HG02885 (cell line): ENCODE measurements at regions not wholly inside any gene's neighbourhood (a gene's known extent, or its start where the extent isn't known, plus 50 kb on each side); places are given as distances from the start of the nearest gene placed in this dataset.
"Not testable (repeated sequence)": the region's sequence is repeated elsewhere in the genome, so short reads cannot be mapped to it uniquely, and the experiment has no call there.

Source experiments
- ATAC-seq: cut with Tn5 transposase; IDR thresholded peaks from one replicate; pipeline ENCODE4 v1.9.1; 2021; ENCODE audit warnings: mild to moderate bottlenecking; ENCODE audit not compliant: unreplicated experiment, poor library complexity

GRCh38 chr6:139998478-139998877 lies 624.0 kb upstream of the CITED2 start:
- ATAC-seq, result not testable (repeated sequence)

DNA sequence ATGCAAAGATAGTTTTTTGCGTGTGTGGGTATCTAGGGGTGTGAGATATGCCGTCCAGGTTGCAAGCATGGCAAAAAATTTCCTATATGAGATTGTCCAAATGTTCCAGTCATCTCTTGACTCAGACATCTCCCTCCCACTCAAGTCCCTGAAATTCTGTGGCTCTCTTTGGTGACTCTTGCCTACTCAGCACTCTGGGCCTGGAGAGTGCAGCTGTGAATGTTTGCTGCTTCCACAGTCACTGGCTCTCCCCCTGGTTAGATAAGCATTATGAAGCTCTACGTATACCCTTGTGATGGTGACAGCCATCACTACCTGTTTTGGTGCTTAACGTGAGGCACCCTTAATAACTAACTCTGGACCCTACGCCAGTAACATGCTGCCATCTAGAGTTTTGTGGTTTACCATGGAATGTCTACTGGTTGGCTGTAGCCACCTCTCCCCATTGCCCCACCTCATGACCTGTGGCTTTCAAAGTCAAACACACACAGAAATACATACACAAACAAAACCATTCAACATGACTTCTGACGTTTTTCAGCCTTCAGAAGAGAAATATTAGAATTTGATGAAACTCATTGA lies 621.9 kb upstream of the CITED2 start:
- peak; percentile 89 for ATAC-seq

- no peak for ATAC-seq
Measured at GRCh38 chr6:139994998-139995397, 620.5 kb upstream of the CITED2 start.

GRCh38 chr6:139990856-139991465 lies 616.5 kb upstream of the CITED2 start:
- ATAC-seq, result no peak

- ATAC-seq, result no peak
Measured at GRCh38 chr6:139990026-139990686, 615.7 kb upstream of the CITED2 start.

GRCh38 chr6:139988685-139989084 lies 614.2 kb upstream of the CITED2 start:
- no peak for ATAC-seq

DNA sequence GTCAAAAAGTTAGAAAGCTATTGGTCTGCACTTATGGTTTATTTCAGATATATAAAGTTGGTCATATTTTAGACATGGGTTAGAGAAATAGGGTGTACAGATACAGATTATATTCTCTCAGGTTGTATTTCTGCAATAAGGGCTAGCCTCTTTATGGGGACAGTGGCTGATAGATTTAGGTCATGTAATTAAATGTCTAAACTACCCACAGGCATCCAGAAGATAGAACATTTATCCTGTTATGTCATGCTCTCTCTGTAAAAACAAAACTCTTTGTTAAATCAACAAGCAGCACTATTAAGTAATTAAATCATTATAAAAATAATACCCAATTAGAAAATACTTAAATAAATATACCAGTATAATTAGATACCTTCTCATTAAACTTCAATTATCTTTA lies 612.6 kb upstream of the CITED2 start:
- ATAC-seq, result no peak

DNA sequence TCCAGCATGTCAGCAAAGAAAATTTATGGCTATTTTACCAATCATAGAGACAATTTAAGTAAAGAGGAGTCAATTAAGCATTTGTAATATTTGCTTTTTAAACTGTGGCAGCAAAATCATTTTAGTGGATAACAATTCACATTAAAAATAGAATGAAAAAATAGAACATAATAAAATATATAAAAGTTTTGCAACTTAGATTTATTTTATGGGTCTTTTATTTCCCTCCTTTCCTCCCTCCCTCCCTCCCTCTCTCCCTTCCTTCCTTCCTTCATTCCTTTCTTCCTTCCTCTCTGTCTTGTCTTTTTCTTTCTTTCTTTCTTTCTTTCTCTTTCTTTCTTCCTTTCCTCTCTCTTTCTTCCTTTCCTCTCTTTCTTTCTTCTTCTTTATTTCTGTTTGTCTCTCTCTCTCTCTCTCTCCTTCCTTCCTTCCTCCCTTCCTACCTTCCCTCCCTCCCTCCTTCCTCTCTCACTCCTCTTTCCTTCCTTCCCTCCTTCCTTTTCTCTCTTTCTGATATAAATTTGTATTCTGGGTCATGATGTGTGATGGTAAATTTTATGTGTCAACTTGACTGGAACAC lies 610.9 kb upstream of the CITED2 start:
- no peak for ATAC-seq

DNA sequence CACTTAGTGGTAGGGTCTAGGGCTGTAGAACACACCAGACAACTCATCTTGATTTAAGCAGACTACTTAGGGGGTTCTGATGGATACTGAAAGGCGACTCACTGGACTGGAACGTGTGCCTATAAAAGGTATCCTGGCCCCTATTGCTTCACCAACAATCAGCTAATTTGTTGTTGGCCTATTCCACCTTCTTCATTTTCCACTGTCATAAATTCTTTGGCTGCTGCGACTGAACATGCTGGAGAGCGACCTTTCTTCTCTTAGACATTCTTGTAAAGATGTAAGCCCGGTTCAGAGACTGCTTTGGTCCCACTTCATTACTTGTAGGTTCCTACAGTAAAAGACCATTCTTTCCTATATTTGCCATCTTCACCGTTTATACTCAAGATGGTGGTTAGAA lies 609.9 kb upstream of the CITED2 start:
- no peak for ATAC-seq

GRCh38 chr6:139983555-139984276 lies 609.3 kb upstream of the CITED2 start:
- ATAC-seq, result no peak

GRCh38 chr6:139982652-139983295 lies 608.3 kb upstream of the CITED2 start:
- no peak for ATAC-seq

DNA sequence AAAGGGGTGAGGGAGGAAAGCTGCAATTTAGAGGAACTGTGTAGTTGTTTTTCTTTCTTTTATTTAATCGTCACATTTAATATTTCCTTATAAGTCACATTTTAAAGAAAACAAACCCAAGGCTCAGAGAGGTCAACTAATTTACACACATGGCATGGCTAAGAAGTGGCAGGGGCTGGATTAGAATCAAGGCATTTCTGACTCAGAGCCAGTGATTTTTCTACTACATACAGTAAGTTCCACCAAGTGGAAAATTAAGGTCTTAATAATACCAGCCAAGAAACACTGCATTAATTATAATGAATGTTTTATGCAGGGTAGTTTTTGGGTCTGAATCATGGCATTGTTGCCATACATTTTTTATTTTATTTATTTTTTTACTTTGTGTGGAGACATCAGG lies 607.7 kb upstream of the CITED2 start:
- ATAC-seq, result no peak

- ATAC-seq, result no peak
Measured at GRCh38 chr6:139981768-139982181, 607.3 kb upstream of the CITED2 start.

DNA sequence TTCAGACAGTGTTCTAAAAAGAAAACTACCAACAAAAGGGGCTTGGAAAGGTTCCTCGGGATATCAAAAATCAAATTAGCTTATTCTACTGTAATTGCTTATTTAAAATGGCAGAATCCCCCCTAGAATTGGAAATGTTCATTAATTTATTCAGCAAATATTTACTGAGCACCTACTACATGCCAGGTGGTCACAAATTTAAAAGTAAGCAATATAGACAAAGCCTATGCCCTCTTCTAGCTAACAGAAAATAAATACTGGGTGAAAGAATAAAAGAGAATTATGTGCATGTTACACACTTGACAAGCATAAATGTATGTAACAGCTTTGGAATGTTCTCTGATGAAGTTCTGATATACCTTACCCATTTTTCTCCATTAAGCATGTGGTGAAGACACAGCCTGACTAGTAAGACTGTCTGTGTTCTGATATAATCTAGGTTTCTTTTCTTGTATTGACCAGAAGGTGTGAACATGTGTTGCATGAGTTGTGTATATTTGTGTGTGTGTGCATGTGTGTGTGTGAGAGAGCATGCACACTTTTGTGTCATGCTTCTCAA lies 606.7 kb upstream of the CITED2 start:
- no peak for ATAC-seq

GRCh38 chr6:139980631-139981030 lies 606.2 kb upstream of the CITED2 start:
- ATAC-seq, result not testable (repeated sequence)

DNA sequence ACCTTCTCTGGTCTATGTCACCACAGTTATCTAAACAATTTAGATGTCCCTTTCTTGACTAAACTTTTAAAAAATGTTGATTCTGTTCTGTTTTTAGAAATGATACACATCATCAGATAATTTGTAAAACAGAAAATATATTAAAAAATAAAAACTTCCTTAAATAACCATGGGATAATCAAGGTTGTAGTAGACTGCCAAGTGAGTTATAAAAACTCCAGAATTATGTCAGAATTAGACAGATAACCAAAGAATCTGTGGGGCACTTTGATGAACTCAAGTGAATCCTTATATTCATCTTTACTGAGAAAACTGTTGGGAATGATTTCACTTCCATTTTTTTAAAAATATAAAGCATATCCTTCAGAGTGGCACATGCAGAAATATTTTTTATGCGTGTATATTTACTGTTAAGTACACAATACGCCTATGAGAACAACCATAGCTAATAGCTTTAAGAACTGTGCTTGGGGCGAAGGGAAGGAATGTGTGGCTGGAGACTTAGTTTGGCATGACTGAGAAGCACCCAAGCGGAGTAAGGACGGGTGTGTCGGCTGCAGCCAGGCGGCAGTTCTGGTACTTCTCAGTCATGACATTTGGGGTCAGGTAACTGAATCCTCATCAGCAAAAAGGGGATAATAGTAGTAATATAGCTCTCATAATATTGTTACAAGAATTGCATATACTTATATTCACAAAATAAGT lies 604.7 kb upstream of the CITED2 start:
- no peak for ATAC-seq

DNA sequence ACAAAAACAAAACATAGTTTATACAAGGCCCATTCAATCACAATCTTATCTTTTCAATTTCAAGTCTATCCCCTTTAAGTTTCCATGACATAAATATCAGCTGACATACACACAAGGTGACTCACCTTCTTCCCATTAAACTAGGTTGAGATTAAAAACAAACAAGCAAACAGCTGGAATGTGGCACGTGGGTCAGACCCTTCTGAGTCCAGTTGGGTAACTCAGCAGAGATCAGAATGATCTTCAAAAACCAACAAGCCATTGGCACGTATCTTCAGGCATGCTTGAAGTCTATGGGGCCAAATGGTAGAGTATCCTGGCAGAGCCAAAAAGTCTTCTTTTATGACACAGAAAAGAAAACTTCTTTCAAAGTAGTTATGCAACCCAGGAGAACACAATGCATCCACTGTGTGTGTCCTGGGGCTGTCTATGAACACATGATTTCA lies 603.5 kb upstream of the CITED2 start:
- ATAC-seq, result no peak

DNA sequence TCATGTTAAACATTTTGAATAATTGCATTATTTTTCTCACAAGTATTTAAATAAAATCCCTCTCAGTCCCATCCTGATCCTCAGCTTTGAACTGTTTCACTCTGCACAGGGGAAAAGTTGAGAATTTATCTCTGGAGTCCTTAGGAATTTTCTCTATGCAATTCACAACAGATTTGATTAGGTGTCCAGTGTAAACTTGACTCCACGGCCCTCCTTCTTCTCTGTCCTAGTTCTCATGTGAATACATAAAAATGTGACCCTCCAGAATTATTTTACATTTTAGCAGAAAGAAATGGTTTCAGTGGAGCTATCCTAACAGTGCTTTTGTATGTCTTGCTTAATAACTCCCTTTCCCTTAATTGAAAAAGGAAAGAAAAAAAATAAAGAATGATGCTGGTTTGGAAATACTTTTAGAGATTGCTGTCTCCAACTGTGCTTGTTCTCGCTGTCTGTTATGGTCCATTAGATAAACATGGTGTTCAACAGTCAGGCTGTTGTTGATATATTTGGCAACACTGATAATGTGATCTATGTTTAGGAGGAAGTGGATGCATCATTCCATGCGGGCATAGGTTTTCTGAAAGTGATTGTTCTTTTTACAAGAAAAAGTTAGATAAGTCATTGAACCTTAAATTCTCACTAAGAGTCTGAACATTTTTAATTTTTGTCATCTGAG lies 599.4 kb upstream of the CITED2 start:
- ATAC-seq, result no peak

DNA sequence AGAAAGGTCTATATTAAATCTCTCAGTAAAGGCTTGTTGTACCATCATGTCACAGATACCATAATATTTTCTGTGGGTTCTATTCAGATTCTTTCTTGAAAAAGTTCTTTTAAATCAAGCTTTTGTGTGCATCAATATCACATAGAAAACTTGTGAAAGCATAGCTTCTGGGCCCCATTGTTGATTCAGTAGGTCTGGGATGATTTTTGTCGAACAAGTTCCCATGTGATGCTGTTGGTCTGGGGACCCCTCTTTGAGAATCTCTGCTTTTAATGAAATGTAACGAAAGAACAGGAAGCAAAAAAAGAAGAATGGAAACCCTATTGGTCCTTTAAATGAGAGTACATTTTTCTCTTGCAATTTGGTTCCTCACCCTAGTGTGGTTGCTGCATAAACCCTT lies 597.7 kb upstream of the CITED2 start:
- ATAC-seq, result no peak
